Keratinocyte (primary cell): ENCODE measurements at regions not wholly inside any gene's neighbourhood (a gene's known extent, or its start where the extent isn't known, plus 50 kb on each side); places are given as distances from the start of the nearest gene placed in this dataset.

Experiments used
- DNase-seq: peaks from one replicate; pipeline ENCODE4 v3.0.0-alpha.2; 2011; ENCODE audit warnings: low read depth, missing footprints, low spot score
- FAIRE-seq: peaks from 2 replicates; lab custom pipeline; 2011; peaks lifted over from hg19 to GRCh38; lab: Jason Lieb, UNC
- H2AFZ ChIP-seq: 2 replicates; pipeline ENCODE4 v1.6.0; 2012; ENCODE audit warnings: low read length, control low read depth, inconsistent platforms; ENCODE audit not compliant: control insufficient read depth
- H3K27ac ChIP-seq: 2 replicates; pipeline ENCODE4 v1.5.1; 2011; ENCODE audit warnings: low read length; ENCODE audit not compliant: control insufficient read depth, insufficient read depth
- H3K27me3 ChIP-seq: 3 replicates; pipeline ENCODE4 v1.6.0; 2011; ENCODE audit warnings: low read length; ENCODE audit not compliant: control insufficient read depth, insufficient read depth; ENCODE audit errors: extremely low read depth
- H3K36me3 ChIP-seq, 2 experiments: 2 replicates in 1 of 2; 3 replicates in 1 of 2; pipeline ENCODE4 v1.5.1; 2011; ENCODE audit warnings: low read length in 2 of 2, mild to moderate bottlenecking in 1 of 2; ENCODE audit not compliant: control insufficient read depth in 2 of 2, insufficient read depth in 2 of 2; ENCODE audit errors: extremely low read depth in 1 of 2
- H3K4me1 ChIP-seq: 3 replicates; pipeline ENCODE4 v1.5.1; 2011; ENCODE audit warnings: low read length; ENCODE audit not compliant: control insufficient read depth, insufficient read depth; ENCODE audit errors: extremely low read depth
- H3K4me2 ChIP-seq: 3 replicates; pipeline ENCODE4 v1.6.0; 2011; ENCODE audit warnings: low read depth, low read length; ENCODE audit not compliant: control insufficient read depth, insufficient read depth; ENCODE audit errors: extremely low read depth
- H3K4me3 ChIP-seq, 3 experiments: fragments of 200-600 bp in 1 of 3; sonication (generic) in 1 of 3; 2 replicates in 2 of 3; 3 replicates in 1 of 3; pipeline ENCODE4 v1.5.1; 2011 to 2016; ENCODE audit warnings: low read length in 3 of 3, mild to moderate bottlenecking in 3 of 3, control low read depth in 2 of 3, inconsistent platforms in 1 of 3, low read depth in 1 of 3, mixed read lengths in 1 of 3, mixed run types in 1 of 3, moderate library complexity in 1 of 3; ENCODE audit not compliant: control insufficient read depth in 2 of 3, insufficient read depth in 2 of 3; ENCODE audit errors: extremely low read depth in 1 of 3
- H3K79me2 ChIP-seq: 2 replicates; pipeline ENCODE4 v1.6.0; 2012; ENCODE audit warnings: low read length; ENCODE audit not compliant: control insufficient read depth, insufficient read depth
- H3K9ac ChIP-seq: 3 replicates; pipeline ENCODE4 v1.6.0; 2011; ENCODE audit warnings: low read length; ENCODE audit not compliant: control insufficient read depth, insufficient read depth; ENCODE audit errors: extremely low read depth
- H3K9me1 ChIP-seq: 3 replicates; pipeline ENCODE4 v1.6.0; 2011; ENCODE audit warnings: low read length; ENCODE audit not compliant: control insufficient read depth, insufficient read depth; ENCODE audit errors: extremely low read depth
- H3K9me3 ChIP-seq: 2 replicates; pipeline ENCODE4 v1.5.1; 2012; ENCODE audit warnings: low read depth, low read length; ENCODE audit not compliant: control insufficient read depth
- H4K20me1 ChIP-seq: 3 replicates; pipeline ENCODE4 v1.6.0; 2011; ENCODE audit warnings: low read length; ENCODE audit not compliant: control insufficient read depth, insufficient read depth; ENCODE audit errors: extremely low read depth
- EZH2 ChIP-seq: IDR thresholded peaks from one replicate; pipeline ENCODE4 v1.6.1; 2012; ENCODE audit warnings: inconsistent platforms, mild to moderate bottlenecking, low read length, moderate library complexity
- dilution Hi-C: fragments of 300-500 bp; cut with MboI; formaldehyde crosslinking; loops from one replicate; pipeline ENCODE4 v1.7.0; 2020; ENCODE audit warnings: low sequenced_read_pairs; ENCODE audit not compliant: extremely low pct_ligation_motif_present
- TF ChIP-seq, protein P1 (sequence below), 3 experiments: IDR thresholded peaks in 1 of 3; conservative IDR thresholded peaks in 1 of 3; optimal IDR thresholded peaks in 1 of 3; 2 replicates in 2 of 3; 3 replicates in 1 of 3; pipeline versions ENCODE3 to v1.5.1; 2011; ENCODE audit warnings: low read length in 3 of 3, mild to moderate bottlenecking in 3 of 3, moderate library complexity in 2 of 3, control low read depth in 1 of 3, inconsistent platforms in 1 of 3; ENCODE audit not compliant: insufficient read depth in 2 of 3; ENCODE audit errors: extremely low read depth in 1 of 3

DNA sequence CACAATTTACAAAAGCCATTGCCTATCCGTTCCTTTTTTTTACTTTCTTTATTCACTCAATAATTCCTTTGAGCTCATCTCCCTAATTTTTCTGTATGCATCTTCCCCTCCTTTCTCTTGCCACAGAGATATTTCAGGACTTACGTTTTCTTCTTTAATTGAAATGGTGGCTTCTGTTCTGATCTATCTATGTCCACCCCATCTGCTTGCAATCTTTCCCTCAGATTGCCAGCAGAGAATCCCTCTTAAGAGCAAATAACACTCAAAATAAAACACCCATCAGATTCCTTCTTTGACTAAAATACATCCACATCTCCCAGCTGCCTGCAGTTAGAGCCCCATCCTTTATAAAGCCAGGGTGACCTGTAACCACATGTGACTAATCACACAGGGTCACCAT lies 478.6 kb downstream of the EFNB2 start:
- H3K27me3 ChIP-seq = no peaks in the 10 kb centered on the region
- dilution Hi-C loops = no loop called here
- no peaks in the 10 kb centered on the region for H3K4me1 ChIP-seq
- no peak overlapping the region for H3K4me2 ChIP-seq
- H3K9me1 ChIP-seq = no peaks in the 10 kb centered on the region
- FAIRE-seq = no peak
- DNase-seq = no peak
- no peaks in the 10 kb centered on the region for H4K20me1 ChIP-seq
- no peaks in the 10 kb centered on the region for H3K36me3 ChIP-seq
- TF ChIP-seq, protein P1, sequence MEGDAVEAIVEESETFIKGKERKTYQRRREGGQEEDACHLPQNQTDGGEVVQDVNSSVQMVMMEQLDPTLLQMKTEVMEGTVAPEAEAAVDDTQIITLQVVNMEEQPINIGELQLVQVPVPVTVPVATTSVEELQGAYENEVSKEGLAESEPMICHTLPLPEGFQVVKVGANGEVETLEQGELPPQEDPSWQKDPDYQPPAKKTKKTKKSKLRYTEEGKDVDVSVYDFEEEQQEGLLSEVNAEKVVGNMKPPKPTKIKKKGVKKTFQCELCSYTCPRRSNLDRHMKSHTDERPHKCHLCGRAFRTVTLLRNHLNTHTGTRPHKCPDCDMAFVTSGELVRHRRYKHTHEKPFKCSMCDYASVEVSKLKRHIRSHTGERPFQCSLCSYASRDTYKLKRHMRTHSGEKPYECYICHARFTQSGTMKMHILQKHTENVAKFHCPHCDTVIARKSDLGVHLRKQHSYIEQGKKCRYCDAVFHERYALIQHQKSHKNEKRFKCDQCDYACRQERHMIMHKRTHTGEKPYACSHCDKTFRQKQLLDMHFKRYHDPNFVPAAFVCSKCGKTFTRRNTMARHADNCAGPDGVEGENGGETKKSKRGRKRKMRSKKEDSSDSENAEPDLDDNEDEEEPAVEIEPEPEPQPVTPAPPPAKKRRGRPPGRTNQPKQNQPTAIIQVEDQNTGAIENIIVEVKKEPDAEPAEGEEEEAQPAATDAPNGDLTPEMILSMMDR (optimal IDR thresholded peaks at IDR 0.05 in 1 of 3, IDR thresholded peaks at IDR 0.05 in 1 of 3, conservative IDR thresholded peaks at IDR 0.05 in 1 of 3; ENCODE audit: extremely low read depth in 1 of 3, insufficient read depth in 2 of 3, low read length in 3 of 3) = no peak
- TF ChIP-seq EZH2 = no peak
- no peak overlapping the region for H2AFZ ChIP-seq
- no peak overlapping the region for H3K27ac ChIP-seq
- H3K4me3 ChIP-seq = no peak overlapping the region
- H3K9me3 ChIP-seq = no peaks in the 10 kb centered on the region
- no peak overlapping the region for H3K9ac ChIP-seq
- no peaks in the 10 kb centered on the region for H3K79me2 ChIP-seq

DNA sequence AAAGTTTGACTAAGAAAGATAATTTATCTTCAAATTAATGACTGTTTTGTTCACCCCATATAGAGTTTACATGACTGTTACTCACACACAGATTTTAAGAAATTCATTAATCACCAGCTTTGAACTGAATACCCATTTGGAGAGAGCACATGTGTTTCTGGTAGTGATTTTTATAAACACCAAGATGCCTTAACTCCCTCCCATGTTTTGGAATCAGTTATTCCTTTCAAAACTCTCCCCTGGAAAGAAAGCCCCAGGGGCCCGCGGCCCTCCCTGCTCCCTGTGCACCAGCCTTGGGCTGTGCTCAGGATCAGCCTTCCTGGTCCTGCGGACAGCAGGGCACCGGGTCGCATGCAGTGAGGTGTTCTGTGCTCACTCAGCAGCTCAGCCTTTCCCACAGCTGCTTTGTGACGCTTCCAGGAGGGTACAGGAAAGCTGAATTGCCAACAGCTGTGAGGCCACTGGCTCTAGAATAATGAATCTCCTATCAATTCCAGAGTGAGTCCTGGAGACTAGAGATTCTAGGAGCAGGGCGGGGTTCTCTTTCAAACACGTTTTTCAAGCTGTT lies 483.2 kb downstream of the EFNB2 start:
- no peaks in the 10 kb centered on the region for H3K9me1 ChIP-seq
- H3K4me1 ChIP-seq = no peaks in the 10 kb centered on the region
- no peak overlapping the region for H3K4me2 ChIP-seq
- H3K4me3 ChIP-seq = no peak overlapping the region
- DNase-seq (no peak), FAIRE-seq (no peak)
- dilution Hi-C loops = no loop called here
- H2AFZ ChIP-seq = no peak overlapping the region
- H4K20me1 ChIP-seq = no peaks in the 10 kb centered on the region
- H3K79me2 ChIP-seq = no peaks in the 10 kb centered on the region
- no peaks in the 10 kb centered on the region for H3K9me3 ChIP-seq
- H3K27me3 ChIP-seq = no peaks in the 10 kb centered on the region
- H3K27ac ChIP-seq = no peak overlapping the region
- H3K36me3 ChIP-seq = no peaks in the 10 kb centered on the region
- TF ChIP-seq EZH2 = no peak
- TF ChIP-seq, protein P1 (optimal IDR thresholded peaks at IDR 0.05 in 1 of 3, IDR thresholded peaks at IDR 0.05 in 1 of 3, conservative IDR thresholded peaks at IDR 0.05 in 1 of 3; ENCODE audit: extremely low read depth in 1 of 3, insufficient read depth in 2 of 3, low read length in 3 of 3) = no peak
- H3K9ac ChIP-seq = no peak overlapping the region
